ENCODE measurements at regions not wholly inside any gene's neighbourhood (a gene's known extent, or its start where the extent isn't known, plus 50 kb on each side); places are given as distances from the start of the nearest gene placed in this dataset.

DNA sequence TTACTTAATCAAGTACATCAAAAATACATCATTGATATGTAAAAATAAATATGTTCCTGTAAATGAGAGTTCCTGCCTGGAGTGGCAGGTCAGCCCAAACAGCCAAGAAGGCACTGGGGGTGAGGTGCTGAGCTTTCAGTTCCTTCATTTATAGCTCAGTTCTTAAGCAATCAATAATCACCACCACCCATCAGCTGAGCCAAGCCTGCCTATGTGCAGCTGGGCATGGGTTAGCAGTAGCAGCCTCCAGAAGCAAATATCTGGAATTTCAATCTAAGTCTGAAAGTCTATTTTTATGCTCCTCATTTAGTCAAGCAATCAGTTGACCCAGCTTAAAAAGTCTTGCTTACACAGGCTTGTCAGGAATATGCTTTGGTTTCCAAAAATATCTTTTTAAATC, 811.0 kb upstream of the AMELY start:
- H3K36me3 ChIP-seq, result no peaks in the 10 kb centered on the region
- H3K4me3 ChIP-seq, result no peak overlapping the region
- peaks cover 0 to 26% (median 4%) of the 10 kb centered on the region in 6 donors for H3K4me1 ChIP-seq
- no peaks in the 10 kb centered on the region for H3K9me3 ChIP-seq
- TF ChIP-seq POLR2AphosphoS5 (IDR thresholded peaks at IDR 0.05), result no peak
- no peak for TF ChIP-seq POLR2A (IDR thresholded peaks at IDR 0.05)
- no peaks in the 10 kb centered on the region for H3K27me3 ChIP-seq (replicated peaks in 1 of 7)
- intact Hi-C loops (cut with DNase I; ENCODE audit: low total_unique reads), result no loop called here
- DNase-seq, result no peak
- H3K27ac ChIP-seq, result no peak overlapping the region

- Histone ChIP-seq H3K4me1 (peaks cover 0 to 26% (median 4%) of the 10 kb centered on the region in 6 donors), H3K9me3 (no peaks in the 10 kb centered on the region), H3K27me3 (replicated peaks in 1 of 7) (no peaks in the 10 kb centered on the region), H3K27ac (no peak overlapping the region), H3K36me3 (no peaks in the 10 kb centered on the region), H3K4me3 (no peak overlapping the region)
- intact Hi-C loops (cut with DNase I; ENCODE audit: low total_unique reads), result no loop called here
- TF ChIP-seq POLR2A (IDR thresholded peaks at IDR 0.05) (no peak), POLR2AphosphoS5 (IDR thresholded peaks at IDR 0.05) (no peak)
- TF ChIP-seq, protein P1, sequence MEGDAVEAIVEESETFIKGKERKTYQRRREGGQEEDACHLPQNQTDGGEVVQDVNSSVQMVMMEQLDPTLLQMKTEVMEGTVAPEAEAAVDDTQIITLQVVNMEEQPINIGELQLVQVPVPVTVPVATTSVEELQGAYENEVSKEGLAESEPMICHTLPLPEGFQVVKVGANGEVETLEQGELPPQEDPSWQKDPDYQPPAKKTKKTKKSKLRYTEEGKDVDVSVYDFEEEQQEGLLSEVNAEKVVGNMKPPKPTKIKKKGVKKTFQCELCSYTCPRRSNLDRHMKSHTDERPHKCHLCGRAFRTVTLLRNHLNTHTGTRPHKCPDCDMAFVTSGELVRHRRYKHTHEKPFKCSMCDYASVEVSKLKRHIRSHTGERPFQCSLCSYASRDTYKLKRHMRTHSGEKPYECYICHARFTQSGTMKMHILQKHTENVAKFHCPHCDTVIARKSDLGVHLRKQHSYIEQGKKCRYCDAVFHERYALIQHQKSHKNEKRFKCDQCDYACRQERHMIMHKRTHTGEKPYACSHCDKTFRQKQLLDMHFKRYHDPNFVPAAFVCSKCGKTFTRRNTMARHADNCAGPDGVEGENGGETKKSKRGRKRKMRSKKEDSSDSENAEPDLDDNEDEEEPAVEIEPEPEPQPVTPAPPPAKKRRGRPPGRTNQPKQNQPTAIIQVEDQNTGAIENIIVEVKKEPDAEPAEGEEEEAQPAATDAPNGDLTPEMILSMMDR (IDR thresholded peaks at IDR 0.05 in 8 of 11, conservative IDR thresholded peaks at IDR 0.05 in 3 of 11), result no peak
- DNase-seq, result no peak
- 83 to 100% (median 92%) methylated on average over 1 of the region's 1 CpG; no CpG with 5 or more reads in 2 of the 5 donors for WGBS, 5 donors
These were observed 809.4 kb upstream of the AMELY start for GRCh38 chrY:7720974-7721373.

- no peaks in the 10 kb centered on the region for H3K9me3 ChIP-seq
- DNase-seq, result no peak
These were observed 807.7 kb upstream of the AMELY start for GRCh38 chrY:7719271-7719670.

GRCh38 chrY:7718626-7719025, 807.1 kb upstream of the AMELY start:
- intact Hi-C loops (cut with DNase I; ENCODE audit: low total_unique reads), result no loop called here
- TF ChIP-seq, protein P1 (IDR thresholded peaks at IDR 0.05 in 8 of 11, conservative IDR thresholded peaks at IDR 0.05 in 3 of 11), result no peak
- TF ChIP-seq POLR2A (IDR thresholded peaks at IDR 0.05) (no peak), POLR2AphosphoS5 (IDR thresholded peaks at IDR 0.05) (no peak)
- peaks cover 0 to 11% (median under 1%) of the 10 kb centered on the region in 6 donors for H3K4me1 ChIP-seq
- WGBS, 5 donors, result 58 to 94% (median 88%) methylated on average over 2 to 3 of the region's 3 CpGs; no CpG with 5 or more reads in 2 of the 5 donors
- no peaks in the 10 kb centered on the region for H3K36me3 ChIP-seq
- no peaks in the 10 kb centered on the region for H3K27me3 ChIP-seq (replicated peaks in 1 of 7)
- DNase-seq, result no peak
- H3K27ac ChIP-seq, result no peak overlapping the region
- H3K9me3 ChIP-seq, result no peaks in the 10 kb centered on the region
- no peak overlapping the region for H3K4me3 ChIP-seq

More at GRCh38 chrY:7719271-7719670, 807.7 kb upstream of the AMELY start:
- no peak overlapping the region for H3K4me3 ChIP-seq
- H3K36me3 ChIP-seq, result no peaks in the 10 kb centered on the region
- intact Hi-C loops (cut with DNase I; ENCODE audit: low total_unique reads), result no loop called here
- peaks cover 0 to 16% (median 4%) of the 10 kb centered on the region in 6 donors for H3K4me1 ChIP-seq
- 68 to 76% (median 76%) methylated on average over 2 of the region's 2 CpGs; no CpG with 5 or more reads in 2 of the 5 donors for WGBS, 5 donors
- H3K27ac ChIP-seq, result no peak overlapping the region
- TF ChIP-seq, protein P1 (IDR thresholded peaks at IDR 0.05 in 8 of 11, conservative IDR thresholded peaks at IDR 0.05 in 3 of 11), result no peak
- TF ChIP-seq POLR2AphosphoS5 (IDR thresholded peaks at IDR 0.05) (no peak), POLR2A (IDR thresholded peaks at IDR 0.05) (no peak)
- H3K27me3 ChIP-seq (replicated peaks in 1 of 7), result no peaks in the 10 kb centered on the region

- WGBS, 5 donors, result 93 to 97% (median 95%) methylated on average over 2 of the region's 2 CpGs; no CpG with 5 or more reads in 2 of the 5 donors
- intact Hi-C loops (cut with DNase I; ENCODE audit: low total_unique reads), result no loop called here
- TF ChIP-seq, protein P1 (IDR thresholded peaks at IDR 0.05 in 8 of 11, conservative IDR thresholded peaks at IDR 0.05 in 3 of 11), result no peak
- TF ChIP-seq POLR2AphosphoS5 (IDR thresholded peaks at IDR 0.05) (no peak), POLR2A (IDR thresholded peaks at IDR 0.05) (no peak)
- Histone ChIP-seq H3K4me3 (no peak overlapping the region), H3K27ac (no peak overlapping the region), H3K36me3 (no peaks in the 10 kb centered on the region), H3K27me3 (replicated peaks in 1 of 7) (no peaks in the 10 kb centered on the region), H3K4me1 (peaks cover 0 to 6% (median 0%) of the 10 kb centered on the region in 6 donors), H3K9me3 (no peaks in the 10 kb centered on the region)
- no peak for DNase-seq
These were observed 806.6 kb upstream of the AMELY start for GRCh38 chrY:7718126-7718525.
